Retinal pigment epithelial cell (primary cell): ENCODE measurements at regions not wholly inside any gene's neighbourhood (a gene's known extent, or its start where the extent isn't known, plus 50 kb on each side); places are given as distances from the start of the nearest gene placed in this dataset.

Experiments used
- DNase-seq: peaks from one replicate; pipeline ENCODE4 v3.0.0-alpha.2; 2010; ENCODE audit warnings: low read depth
- H3K4me3 ChIP-seq: 2 replicates; pipeline ENCODE4 v1.5.1; 2011; ENCODE audit warnings: mild to moderate bottlenecking, low read length, control low read depth, moderate library complexity
- CTCF ChIP-seq: conservative IDR thresholded peaks from 2 replicates; pipeline ENCODE4 v1.5.1; 2011; ENCODE audit warnings: low read depth, low read length, control low read depth, inconsistent platforms

DNA sequence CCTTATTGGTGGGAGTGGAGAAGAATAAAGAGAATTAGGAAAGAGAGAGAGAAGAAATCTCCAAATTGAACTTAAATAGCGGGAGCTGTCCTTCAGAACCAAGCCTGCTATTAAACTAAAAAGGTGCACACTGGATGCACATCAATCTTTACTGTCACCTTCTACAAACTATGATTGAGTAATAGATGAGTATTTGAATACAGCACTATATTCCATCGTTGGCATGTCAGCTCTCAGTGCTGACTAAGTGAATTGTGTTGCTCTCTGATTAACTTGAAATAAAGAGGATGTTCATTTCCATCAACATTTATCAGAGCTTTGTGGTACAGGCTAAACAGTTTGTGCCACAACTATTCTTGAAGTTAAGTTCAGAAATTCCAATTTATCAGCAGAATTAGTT, 143.7 kb upstream of the PABPC4L start:
- H3K4me3 ChIP-seq = no peak overlapping the region
- TF ChIP-seq CTCF = no peak
- DNase-seq = no peak

GRCh38 chr4:134343656-134344055, 142.1 kb upstream of the PABPC4L start:
- TF ChIP-seq CTCF = no peak
- no peak overlapping the region for H3K4me3 ChIP-seq
- DNase-seq = no peak

DNA sequence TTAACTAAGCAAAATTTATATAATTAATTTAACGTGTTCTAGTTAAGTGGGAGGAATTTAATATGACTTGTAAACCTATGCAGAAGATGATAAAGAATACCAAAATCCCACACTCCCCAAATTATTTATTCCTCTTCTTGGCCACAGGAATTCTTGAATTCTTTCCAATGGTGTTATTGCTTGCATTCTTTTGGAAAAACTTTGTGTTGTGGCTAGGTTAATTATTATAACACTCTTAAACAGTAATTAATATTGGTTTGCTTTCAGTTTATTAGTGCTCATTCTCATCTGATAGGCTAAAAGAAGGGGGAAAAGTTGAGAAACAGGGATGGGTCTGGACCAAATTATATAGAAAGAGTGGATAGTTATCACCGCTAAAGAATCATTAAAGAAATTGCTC, 141.5 kb upstream of the PABPC4L start:
- no peak for DNase-seq
- no peak overlapping the region for H3K4me3 ChIP-seq
- TF ChIP-seq CTCF = no peak

DNA sequence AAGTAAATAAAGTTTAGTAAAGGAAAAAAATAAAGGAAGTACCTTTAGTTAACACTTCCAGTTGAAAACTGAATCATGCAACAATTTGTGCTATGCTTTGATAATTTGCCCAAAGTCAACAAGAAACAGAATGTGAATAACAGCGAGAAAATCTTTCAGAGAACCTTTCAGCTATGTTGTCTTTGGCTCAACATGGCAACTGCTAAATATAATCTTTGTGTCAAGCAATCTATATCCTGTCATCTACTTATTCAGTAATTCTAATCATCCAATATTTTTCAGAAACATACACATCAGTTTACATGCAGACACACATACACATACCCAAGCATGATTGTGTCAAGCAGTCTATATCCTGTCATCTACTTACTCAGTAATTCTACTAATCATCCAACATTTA, 136.0 kb upstream of the PABPC4L start:
- peak; percentile 9 for DNase-seq
- no peak overlapping the region for H3K4me3 ChIP-seq
- TF ChIP-seq CTCF = no peak

GRCh38 chr4:134328741-134329140, 127.2 kb upstream of the PABPC4L start:
- DNase-seq = no peak
- no peak overlapping the region for H3K4me3 ChIP-seq
- TF ChIP-seq CTCF = no peak

GRCh38 chr4:134327274-134328122, 125.9 kb upstream of the PABPC4L start:
- TF ChIP-seq CTCF = no peak
- no peak overlapping the region for H3K4me3 ChIP-seq
- no peak for DNase-seq

GRCh38 chr4:134326866-134327265, 125.3 kb upstream of the PABPC4L start:
- no peak for TF ChIP-seq CTCF
- no peak for DNase-seq

More at GRCh38 chr4:134326866-134327265, 125.3 kb upstream of the PABPC4L start:
- H3K4me3 ChIP-seq = no peak overlapping the region
